ENCODE measurements at regions not wholly inside any gene's neighbourhood (a gene's known extent, or its start where the extent isn't known, plus 50 kb on each side); places are given as distances from the start of the nearest gene placed in this dataset.

DNA sequence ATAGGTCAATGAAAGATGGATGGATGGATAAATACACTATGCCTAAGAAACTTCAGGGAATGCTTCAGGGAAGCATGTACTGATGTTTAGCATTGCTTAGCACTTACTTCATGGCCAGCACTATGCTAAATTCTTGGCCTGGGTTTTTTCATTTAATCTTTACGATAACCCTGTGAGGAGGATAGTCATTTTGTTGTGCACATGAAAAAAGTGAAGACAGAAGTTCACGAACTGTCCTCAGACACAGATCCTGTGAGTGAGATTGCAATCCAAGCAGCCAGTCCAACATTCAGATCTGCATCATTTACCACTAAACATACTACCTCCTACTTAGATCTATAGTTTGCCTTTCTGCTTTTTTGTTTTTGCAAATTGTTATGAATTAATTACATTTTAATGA lies 510.8 kb upstream of the AGTR1 start:
- no peak overlapping the region for H3K4me2 ChIP-seq (ENCODE audit: low read length)
- H3K36me3 ChIP-seq (ENCODE audit: insufficient read depth, low read length): no peaks in the 10 kb centered on the region
- H3K9ac ChIP-seq (ENCODE audit: low read length): no peak overlapping the region
- H3K27me3 ChIP-seq (ENCODE audit: insufficient read depth, low read length): no peaks in the 10 kb centered on the region
- no peaks in the 10 kb centered on the region for H3K9me3 ChIP-seq (ENCODE audit: insufficient read depth, low read depth, low read length)
- no peak for DNase-seq (ENCODE audit: low read depth)
- no peak overlapping the region for H2AFZ ChIP-seq (ENCODE audit: low read depth, low read length)
- Mint-ChIP-seq H3K27ac (ENCODE audit: unreplicated experiment) (no peak overlapping the region), H3K4me3 (ENCODE audit: unreplicated experiment) (no peak overlapping the region), H3K4me1 (ENCODE audit: low read depth, unreplicated experiment) (peaks cover 8% of the 10 kb centered on the region), H3K9me3 (ENCODE audit: unreplicated experiment) (no peaks in the 10 kb centered on the region), H3K27me3 (ENCODE audit: low read depth, unreplicated experiment) (no peaks in the 10 kb centered on the region), H3K36me3 (ENCODE audit: low read depth, unreplicated experiment) (no peaks in the 10 kb centered on the region)
- H3K4me1 ChIP-seq (ENCODE audit: insufficient read depth, low read length): no peaks in the 10 kb centered on the region
- no peaks in the 10 kb centered on the region for H3K79me2 ChIP-seq (ENCODE audit: insufficient read depth, low read length)
- no peaks in the 10 kb centered on the region for H4K20me1 ChIP-seq (ENCODE audit: insufficient read depth, low read length)
- no peak overlapping the region for H3K27ac ChIP-seq (ENCODE audit: low read depth, low read length)
- H3K4me3 ChIP-seq (ENCODE audit: insufficient read depth, low read depth, low read length): no peak overlapping the region
- FAIRE-seq: no peak
- TF ChIP-seq EZH2 (IDR thresholded peaks at IDR 0.05; ENCODE audit: insufficient read depth, low read length): no peak
- TF ChIP-seq, protein P1, sequence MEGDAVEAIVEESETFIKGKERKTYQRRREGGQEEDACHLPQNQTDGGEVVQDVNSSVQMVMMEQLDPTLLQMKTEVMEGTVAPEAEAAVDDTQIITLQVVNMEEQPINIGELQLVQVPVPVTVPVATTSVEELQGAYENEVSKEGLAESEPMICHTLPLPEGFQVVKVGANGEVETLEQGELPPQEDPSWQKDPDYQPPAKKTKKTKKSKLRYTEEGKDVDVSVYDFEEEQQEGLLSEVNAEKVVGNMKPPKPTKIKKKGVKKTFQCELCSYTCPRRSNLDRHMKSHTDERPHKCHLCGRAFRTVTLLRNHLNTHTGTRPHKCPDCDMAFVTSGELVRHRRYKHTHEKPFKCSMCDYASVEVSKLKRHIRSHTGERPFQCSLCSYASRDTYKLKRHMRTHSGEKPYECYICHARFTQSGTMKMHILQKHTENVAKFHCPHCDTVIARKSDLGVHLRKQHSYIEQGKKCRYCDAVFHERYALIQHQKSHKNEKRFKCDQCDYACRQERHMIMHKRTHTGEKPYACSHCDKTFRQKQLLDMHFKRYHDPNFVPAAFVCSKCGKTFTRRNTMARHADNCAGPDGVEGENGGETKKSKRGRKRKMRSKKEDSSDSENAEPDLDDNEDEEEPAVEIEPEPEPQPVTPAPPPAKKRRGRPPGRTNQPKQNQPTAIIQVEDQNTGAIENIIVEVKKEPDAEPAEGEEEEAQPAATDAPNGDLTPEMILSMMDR (IDR thresholded peaks at IDR 0.05; ENCODE audit: insufficient read depth, low read depth, low read length): no peak

DNA sequence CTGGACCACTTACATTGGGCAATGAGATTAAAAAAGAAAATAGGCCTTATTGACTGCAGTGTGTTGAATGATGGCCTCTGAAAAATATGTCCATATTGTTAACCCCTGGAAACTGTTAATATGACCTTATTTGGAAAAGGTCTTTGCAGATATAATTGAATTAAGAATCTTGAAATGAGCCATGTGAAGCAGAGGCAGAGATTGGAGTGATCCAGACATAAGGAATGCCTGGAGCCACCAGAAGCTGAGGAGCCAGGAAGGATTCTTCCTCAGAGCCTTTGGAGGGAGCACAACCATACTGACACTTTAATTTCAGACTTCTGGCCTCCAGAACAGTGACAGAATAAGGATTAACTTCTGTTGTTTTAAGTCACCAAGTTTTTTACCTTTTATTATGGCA lies 510.4 kb upstream of the AGTR1 start:
- Mint-ChIP-seq H3K36me3 (ENCODE audit: low read depth, unreplicated experiment) (no peaks in the 10 kb centered on the region), H3K27ac (ENCODE audit: unreplicated experiment) (no peak overlapping the region), H3K9me3 (ENCODE audit: unreplicated experiment) (no peaks in the 10 kb centered on the region)

DNA sequence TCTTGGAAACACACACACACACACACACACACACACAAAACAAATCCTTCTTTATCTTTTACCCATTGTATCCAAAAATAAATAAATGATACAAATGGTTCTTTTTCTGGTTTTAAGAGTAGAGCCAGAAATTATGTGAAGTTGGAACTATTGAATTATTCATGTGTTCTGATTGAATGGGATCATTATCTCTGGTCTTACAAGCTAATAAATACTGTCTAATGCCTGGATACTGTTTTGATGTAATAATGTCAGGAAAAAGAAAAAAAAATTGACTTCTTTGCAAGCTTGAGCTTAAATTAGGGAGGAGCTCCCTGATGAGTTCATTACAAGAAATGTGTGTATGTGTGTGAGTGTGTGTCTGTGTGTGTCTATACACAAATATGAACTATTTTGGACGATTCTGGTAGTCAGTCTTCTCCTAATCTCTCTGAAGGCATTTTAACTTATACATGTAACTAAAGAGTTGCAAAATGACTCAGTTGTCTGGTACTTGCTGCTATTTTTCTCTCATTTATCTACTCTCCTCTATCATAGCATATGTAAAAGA lies 507.2 kb upstream of the AGTR1 start:
- no peak overlapping the region for H3K27ac ChIP-seq (ENCODE audit: low read depth, low read length)
- no peaks in the 10 kb centered on the region for H3K4me1 ChIP-seq (ENCODE audit: insufficient read depth, low read length)
- H3K27me3 ChIP-seq (ENCODE audit: insufficient read depth, low read length): no peaks in the 10 kb centered on the region
- no peak overlapping the region for H3K9ac ChIP-seq (ENCODE audit: low read length)
- TF ChIP-seq, protein P1 (IDR thresholded peaks at IDR 0.05; ENCODE audit: insufficient read depth, low read depth, low read length): no peak
- no peak for TF ChIP-seq EZH2 (IDR thresholded peaks at IDR 0.05; ENCODE audit: insufficient read depth, low read length)
- Mint-ChIP-seq H3K27ac (ENCODE audit: unreplicated experiment) (no peak overlapping the region), H3K27me3 (ENCODE audit: low read depth, unreplicated experiment) (no peaks in the 10 kb centered on the region), H3K9me3 (ENCODE audit: unreplicated experiment) (no peaks in the 10 kb centered on the region), H3K4me1 (ENCODE audit: low read depth, unreplicated experiment) (peaks cover 8% of the 10 kb centered on the region), H3K36me3 (ENCODE audit: low read depth, unreplicated experiment) (no peaks in the 10 kb centered on the region), H3K4me3 (ENCODE audit: unreplicated experiment) (no peak overlapping the region)
- no peaks in the 10 kb centered on the region for H3K79me2 ChIP-seq (ENCODE audit: insufficient read depth, low read length)
- H2AFZ ChIP-seq (ENCODE audit: low read depth, low read length): no peak overlapping the region
- H3K9me3 ChIP-seq (ENCODE audit: insufficient read depth, low read depth, low read length): no peaks in the 10 kb centered on the region
- no peaks in the 10 kb centered on the region for H4K20me1 ChIP-seq (ENCODE audit: insufficient read depth, low read length)
- no peaks in the 10 kb centered on the region for H3K36me3 ChIP-seq (ENCODE audit: insufficient read depth, low read length)
- H3K4me2 ChIP-seq (ENCODE audit: low read length): no peak overlapping the region
- no peak for FAIRE-seq
- peak; percentile 40 for DNase-seq (ENCODE audit: low read depth)
- no peak overlapping the region for H3K4me3 ChIP-seq (ENCODE audit: insufficient read depth, low read depth, low read length)

More for the DNA sequence above, 510.4 kb upstream of the AGTR1 start:
- no peak for DNase-seq (ENCODE audit: low read depth)
- Histone ChIP-seq H3K36me3 (ENCODE audit: insufficient read depth, low read length) (no peaks in the 10 kb centered on the region), H3K4me2 (ENCODE audit: low read length) (no peak overlapping the region), H3K9ac (ENCODE audit: low read length) (no peak overlapping the region), H3K27me3 (ENCODE audit: insufficient read depth, low read length) (no peaks in the 10 kb centered on the region), H3K4me3 (ENCODE audit: insufficient read depth, low read depth, low read length) (no peak overlapping the region), H3K79me2 (ENCODE audit: insufficient read depth, low read length) (no peaks in the 10 kb centered on the region), H3K4me1 (ENCODE audit: insufficient read depth, low read length) (no peaks in the 10 kb centered on the region), H3K9me3 (ENCODE audit: insufficient read depth, low read depth, low read length) (no peaks in the 10 kb centered on the region), H4K20me1 (ENCODE audit: insufficient read depth, low read length) (no peaks in the 10 kb centered on the region), H2AFZ (ENCODE audit: low read depth, low read length) (no peak overlapping the region), H3K27ac (ENCODE audit: low read depth, low read length) (no peak overlapping the region)
- no peak for TF ChIP-seq EZH2 (IDR thresholded peaks at IDR 0.05; ENCODE audit: insufficient read depth, low read length)
- TF ChIP-seq, protein P1 (IDR thresholded peaks at IDR 0.05; ENCODE audit: insufficient read depth, low read depth, low read length): no peak
- Mint-ChIP-seq H3K27me3 (ENCODE audit: low read depth, unreplicated experiment) (no peaks in the 10 kb centered on the region), H3K4me1 (ENCODE audit: low read depth, unreplicated experiment) (peaks cover 8% of the 10 kb centered on the region), H3K4me3 (ENCODE audit: unreplicated experiment) (no peak overlapping the region)
- FAIRE-seq: no peak
